KBM-7 (cell line): ENCODE measurements at regions not wholly inside any gene's neighbourhood (a gene's known extent, or its start where the extent isn't known, plus 50 kb on each side); places are given as distances from the start of the nearest gene placed in this dataset.

ENCODE experiments used
- DNase-seq: peaks from one replicate; pipeline ENCODE4 v3.0.0-alpha.2; 2015
- in situ Hi-C: fragments of 300-500 bp; cut with MboI; formaldehyde crosslinking; loops from 2 replicates; pipeline ENCODE4 v1.14.3; 2020; ENCODE audit warnings: low sequenced_read_pairs, low pct_unique_long_range_greater_than_20kb, mixed read lengths

GRCh38 chr2:129458436-129458835 is 521.0 kb upstream of the RAB6C start:
- in situ Hi-C loops = no loop called here
- DNase-seq = no peak

DNA sequence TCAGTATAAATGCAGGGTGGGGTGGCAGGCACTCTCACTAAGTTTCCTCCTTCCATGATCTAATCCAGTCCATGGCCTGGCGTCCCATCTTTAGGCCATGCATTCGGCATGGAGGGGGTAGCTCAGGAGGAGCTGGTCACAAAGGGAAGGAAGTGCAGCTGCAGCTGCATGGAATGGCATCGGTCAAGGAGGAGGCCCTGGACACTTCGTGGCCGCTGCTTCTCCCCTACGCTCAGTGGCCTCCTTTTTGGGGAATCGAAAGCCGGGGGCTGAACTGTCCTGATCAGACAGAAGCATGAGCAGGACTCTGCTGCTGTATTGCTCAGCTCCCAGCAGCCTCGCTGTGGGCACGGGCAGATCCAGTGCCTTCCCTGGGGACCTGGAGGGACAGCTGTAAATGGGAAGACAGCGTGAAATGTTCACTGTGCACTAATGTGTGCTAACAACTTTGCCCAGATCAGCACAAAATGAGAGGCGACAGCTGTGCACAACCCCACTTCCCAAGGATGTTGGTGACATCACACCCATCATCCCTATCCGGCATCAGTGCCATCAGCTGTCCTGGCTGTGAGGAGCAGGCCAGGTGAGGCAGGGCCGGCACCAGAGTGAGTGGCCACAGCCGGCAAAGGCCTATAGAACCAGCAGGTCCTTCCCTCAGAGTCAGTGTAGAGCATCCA is 520.1 kb upstream of the RAB6C start:
- DNase-seq = no peak
- in situ Hi-C loops = no loop called here

DNA sequence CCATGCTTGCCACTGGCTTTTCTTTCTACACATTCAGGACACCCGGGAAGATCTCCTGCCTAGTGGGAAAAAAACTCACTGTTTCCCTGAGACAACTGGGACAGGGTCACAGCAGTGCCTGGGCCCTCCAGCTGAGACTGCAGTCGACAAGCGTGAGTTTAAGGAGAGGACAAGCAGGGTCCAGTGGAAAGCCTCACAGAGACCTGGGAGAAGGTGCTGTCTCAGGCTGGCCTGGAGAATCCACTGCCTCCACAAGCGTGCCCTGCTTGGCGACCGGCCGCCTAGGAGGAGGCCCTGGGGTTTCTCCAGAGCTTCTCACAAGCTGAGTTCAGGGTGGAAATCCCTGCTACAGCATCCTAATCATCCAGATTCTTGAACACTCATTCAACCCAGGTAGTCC is 519.6 kb upstream of the RAB6C start:
- no peak for DNase-seq

DNA sequence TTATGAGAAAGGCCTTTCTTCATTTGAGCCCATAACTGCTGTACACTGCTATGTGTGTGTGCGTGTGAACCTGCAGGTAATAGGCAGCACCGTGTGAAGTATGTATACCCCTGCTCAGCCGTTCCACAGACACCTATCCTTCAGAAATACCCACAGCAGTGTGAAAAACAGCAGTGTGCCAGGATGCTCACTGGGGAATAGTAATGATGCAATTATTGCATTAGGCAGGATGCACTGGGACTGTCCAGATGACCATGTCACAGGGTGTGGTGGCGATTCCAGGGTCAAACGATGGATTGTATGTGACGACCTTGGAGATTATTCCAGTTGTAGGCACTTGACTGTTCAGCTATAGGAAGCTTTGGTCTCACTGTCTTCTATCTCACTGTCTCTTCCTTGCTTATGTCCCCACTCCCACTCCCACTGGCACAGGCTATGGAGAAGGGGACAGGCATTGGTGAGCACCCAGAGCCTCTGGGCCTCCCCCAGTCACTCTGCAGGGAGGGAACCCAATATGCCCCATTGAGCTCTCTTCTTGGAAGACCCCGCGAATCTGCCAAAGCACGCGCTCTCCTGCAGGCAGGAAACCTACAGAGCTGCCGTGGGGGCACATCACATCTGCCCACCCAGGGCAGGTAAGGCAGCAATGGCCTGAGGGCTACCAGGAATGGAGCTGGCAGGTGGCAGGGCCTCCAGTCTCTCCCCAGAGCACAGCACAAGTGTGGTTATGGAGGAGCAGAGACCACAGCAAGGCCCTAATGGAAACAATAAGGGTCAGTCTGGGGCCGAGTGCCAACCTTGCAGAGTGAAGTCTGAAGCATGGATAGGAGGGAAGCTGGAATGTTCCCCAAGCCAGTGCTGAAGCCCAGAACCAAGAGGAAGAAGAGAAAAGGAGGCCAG is 518.9 kb upstream of the RAB6C start:
- DNase-seq = no peak
- in situ Hi-C loops = no loop called here

More for the DNA sequence above, 519.6 kb upstream of the RAB6C start:
- in situ Hi-C loops = no loop called here

- no peak for DNase-seq
- in situ Hi-C loops = no loop called here
Observed at GRCh38 chr2:129462349-129462748, 517.1 kb upstream of the RAB6C start.

GRCh38 chr2:129462967-129463366 is 516.5 kb upstream of the RAB6C start:
- DNase-seq = no peak
- in situ Hi-C loops = no loop called here

GRCh38 chr2:129464036-129464435 is 515.4 kb upstream of the RAB6C start:
- DNase-seq = no peak
- in situ Hi-C loops = no loop called here

- DNase-seq = no peak
- in situ Hi-C loops = no loop called here
Observed at GRCh38 chr2:129464631-129465030, 514.8 kb upstream of the RAB6C start.

DNA sequence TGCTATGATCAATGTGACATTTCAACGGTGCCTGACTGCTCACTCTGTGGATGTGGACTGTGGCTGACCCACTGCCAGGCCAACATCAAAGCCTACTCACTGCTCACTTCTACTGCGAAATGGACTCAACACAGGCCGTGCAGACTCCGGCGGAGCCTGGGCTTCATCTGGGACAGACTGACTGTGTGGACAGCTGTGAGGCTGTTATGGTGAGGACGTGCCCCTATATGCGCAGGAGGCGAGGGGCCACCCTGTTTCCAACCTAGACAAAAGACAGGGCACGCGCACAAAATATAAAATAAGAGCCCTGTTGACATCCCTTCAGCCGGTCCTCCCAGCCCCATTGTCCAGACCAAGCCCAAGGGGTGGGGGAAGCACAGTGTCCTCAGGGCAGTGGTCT is 514.4 kb upstream of the RAB6C start:
- in situ Hi-C loops = no loop called here
- no peak for DNase-seq

DNA sequence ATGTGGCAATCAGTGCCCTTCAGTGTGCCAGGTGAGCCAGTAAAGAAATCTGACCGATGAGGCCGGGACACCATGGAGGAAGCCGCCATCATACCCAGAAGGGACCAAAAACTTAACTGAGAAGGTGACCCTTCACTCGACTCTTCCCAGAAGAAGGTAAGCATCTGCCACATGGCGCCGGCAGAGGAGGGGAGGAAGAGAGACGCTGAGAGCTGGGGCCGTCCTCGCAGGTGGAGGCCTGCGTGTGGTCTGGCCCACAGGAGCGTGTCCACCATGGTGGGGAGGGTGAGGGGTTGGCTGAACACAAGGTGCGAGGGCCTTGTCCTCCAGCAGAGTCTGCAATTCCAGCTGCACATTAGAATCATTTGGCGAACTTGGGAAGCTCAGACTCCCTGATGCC is 513.1 kb upstream of the RAB6C start:
- in situ Hi-C loops = no loop called here
- no peak for DNase-seq

GRCh38 chr2:129467012-129467779 is 512.3 kb upstream of the RAB6C start:
- in situ Hi-C loops = no loop called here
- DNase-seq = no peak

- DNase-seq = no peak
- in situ Hi-C loops = no loop called here
Observed at GRCh38 chr2:129467941-129468340, 511.5 kb upstream of the RAB6C start.

- in situ Hi-C loops = no loop called here
- DNase-seq = no peak
Observed at GRCh38 chr2:129468879-129469278, 510.6 kb upstream of the RAB6C start.

GRCh38 chr2:129469389-129469788 is 510.1 kb upstream of the RAB6C start:
- no peak for DNase-seq
- in situ Hi-C loops = no loop called here

- in situ Hi-C loops = no loop called here
- no peak for DNase-seq
Observed at GRCh38 chr2:129469871-129470270, 509.6 kb upstream of the RAB6C start.

DNA sequence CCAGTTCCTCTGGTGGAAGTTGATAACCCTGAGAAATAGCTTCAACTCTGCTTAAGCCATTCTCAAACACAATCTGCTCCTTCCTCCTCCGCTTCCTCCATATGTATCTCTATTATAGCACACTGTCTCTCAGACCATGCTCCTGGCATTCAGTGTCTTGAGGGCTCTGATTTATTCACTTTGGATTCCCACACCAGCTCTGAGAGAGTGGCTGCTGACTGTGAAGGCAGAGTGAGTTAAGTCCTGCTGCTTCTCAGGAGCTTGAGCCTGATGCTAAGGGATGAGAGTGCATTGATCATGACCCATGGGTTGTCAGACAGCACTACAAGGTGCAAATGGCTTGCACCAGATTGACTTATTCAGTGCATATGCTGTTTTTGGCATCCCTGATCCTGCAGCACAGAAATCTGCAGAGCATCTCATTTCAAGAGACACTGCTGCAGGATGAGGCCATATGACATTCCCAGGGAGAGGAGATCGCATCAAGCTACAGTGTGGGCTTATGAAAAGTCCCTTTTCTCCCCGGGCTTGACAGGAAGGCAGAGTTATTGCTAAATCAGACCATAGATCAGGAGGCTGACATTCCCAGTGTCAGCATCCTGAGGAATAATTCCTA is 500.5 kb upstream of the RAB6C start:
- DNase-seq = no peak
- in situ Hi-C loops = no loop called here

DNA sequence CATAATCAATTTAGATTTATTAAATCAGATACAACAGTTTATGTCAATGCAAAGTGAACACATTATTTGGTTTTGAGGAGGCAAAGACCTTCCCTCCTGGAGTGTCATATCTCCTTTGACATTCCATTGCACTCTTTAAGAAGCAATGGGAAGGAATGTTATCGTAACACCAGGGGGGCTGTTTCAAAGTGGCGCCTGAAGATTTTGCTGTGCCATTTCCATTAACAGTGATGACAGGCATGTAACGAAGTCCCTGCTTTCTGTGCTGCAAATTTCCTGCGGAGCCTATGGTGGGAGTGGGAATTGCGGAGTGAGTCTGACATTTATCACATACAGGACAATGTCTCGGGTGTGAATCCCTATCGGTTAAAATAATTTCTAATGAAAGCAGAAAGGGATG is 499.6 kb upstream of the RAB6C start:
- in situ Hi-C loops = no loop called here
- no peak for DNase-seq

DNA sequence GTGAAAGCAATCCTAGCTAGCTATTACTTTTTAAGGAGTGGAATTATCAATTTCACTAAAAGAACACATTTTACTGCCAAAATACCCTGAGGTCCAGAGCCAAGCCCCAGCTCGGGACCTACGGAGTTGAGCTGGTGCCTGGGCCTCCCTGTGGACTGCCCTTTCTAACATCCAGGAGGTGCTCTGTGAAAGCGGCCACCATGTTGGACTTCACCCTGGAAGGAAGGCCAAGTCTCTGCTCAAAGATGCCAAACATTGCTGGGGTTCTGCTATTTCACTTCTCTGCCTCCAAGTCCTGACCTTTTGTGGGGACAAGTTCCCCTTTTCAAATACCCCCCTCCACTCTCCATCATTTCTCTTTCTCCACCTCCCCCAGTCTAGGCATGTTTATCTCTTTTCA is 498.7 kb upstream of the RAB6C start:
- in situ Hi-C loops = no loop called here

More for the DNA sequence above, 498.7 kb upstream of the RAB6C start:
- no peak for DNase-seq
